GF-D8 (cell line): ENCODE measurements at regions not wholly inside any gene's neighbourhood (a gene's known extent, or its start where the extent isn't known, plus 50 kb on each side); places are given as distances from the start of the nearest gene placed in this dataset.

ENCODE experiments used
- DNase-seq: peaks from one replicate; lab custom pipeline; 2025; lab: John Stamatoyannopoulos, UW

- no peak for DNase-seq
Measured at GRCh38 chr13:70644052-70644451, 535.8 kb upstream of the KLHL1 start.

- DNase-seq, result no peak
Measured at GRCh38 chr13:70634893-70635292, 526.6 kb upstream of the KLHL1 start.

GRCh38 chr13:70630247-70630646 lies 522.0 kb upstream of the KLHL1 start:
- no peak for DNase-seq

- DNase-seq, result no peak
Measured at GRCh38 chr13:70623239-70623638, 515.0 kb upstream of the KLHL1 start.

GRCh38 chr13:70622796-70623195 lies 514.5 kb upstream of the KLHL1 start:
- DNase-seq, result no peak

GRCh38 chr13:70619936-70620335 lies 511.7 kb upstream of the KLHL1 start:
- DNase-seq, result no peak

GRCh38 chr13:70616847-70617246 lies 508.6 kb upstream of the KLHL1 start:
- DNase-seq, result no peak

- DNase-seq, result no peak
Measured at GRCh38 chr13:70613295-70613694, 505.0 kb upstream of the KLHL1 start.

- no peak for DNase-seq
Measured at GRCh38 chr13:70612881-70613280, 504.6 kb upstream of the KLHL1 start.

GRCh38 chr13:70604448-70604847 lies 496.2 kb upstream of the KLHL1 start:
- DNase-seq, result no peak

GRCh38 chr13:70593716-70594115 lies 485.5 kb upstream of the KLHL1 start:
- no peak for DNase-seq

GRCh38 chr13:70585109-70585508 lies 476.9 kb upstream of the KLHL1 start:
- DNase-seq, result no peak

GRCh38 chr13:70580825-70581224 lies 472.6 kb upstream of the KLHL1 start:
- no peak for DNase-seq

- no peak for DNase-seq
Measured at GRCh38 chr13:70579941-70580340, 471.7 kb upstream of the KLHL1 start.

- no peak for DNase-seq
Measured at GRCh38 chr13:70571221-70571620, 463.0 kb upstream of the KLHL1 start.

- DNase-seq, result no peak
Measured at GRCh38 chr13:70568571-70568970, 460.3 kb upstream of the KLHL1 start.

- no peak for DNase-seq
Measured at GRCh38 chr13:70544706-70545105, 436.5 kb upstream of the KLHL1 start.

GRCh38 chr13:70541451-70541850 lies 433.2 kb upstream of the KLHL1 start:
- no peak for DNase-seq

GRCh38 chr13:70534466-70534865 lies 426.2 kb upstream of the KLHL1 start:
- DNase-seq, result no peak

GRCh38 chr13:70529652-70530051 lies 421.4 kb upstream of the KLHL1 start:
- DNase-seq, result no peak

- no peak for DNase-seq
Measured at GRCh38 chr13:70527599-70527998, 419.3 kb upstream of the KLHL1 start.

GRCh38 chr13:70523622-70524021 lies 415.4 kb upstream of the KLHL1 start:
- DNase-seq, result no peak

- no peak for DNase-seq
Measured at GRCh38 chr13:70520275-70521036, 412.2 kb upstream of the KLHL1 start.

- no peak for DNase-seq
Measured at GRCh38 chr13:70518081-70518480, 409.8 kb upstream of the KLHL1 start.
